ENCODE measurements at regions not wholly inside any gene's neighbourhood (a gene's known extent, or its start where the extent isn't known, plus 50 kb on each side); places are given as distances from the start of the nearest gene placed in this dataset.

GRCh38 chr2:481388-481787, 193.5 kb upstream of the ALKAL2 start:
- H3K27me3 ChIP-seq: no peaks in the 10 kb centered on the region
- no peaks in the 10 kb centered on the region for H3K9me3 ChIP-seq
- no peak for ATAC-seq
- H3K27ac ChIP-seq: no peak overlapping the region
- H3K4me1 ChIP-seq: peaks cover 14% of the 10 kb centered on the region
- DNase-seq: no peak
- no peaks in the 10 kb centered on the region for H3K36me3 ChIP-seq (replicated peaks in 1 of 2; ENCODE audit: insufficient read depth in 1 of 2, low read depth in 2 of 2)
- 87 to 90% methylated on average over 14 to 16 of the region's 16 CpGs for WGBS, 2 donors
- TF ChIP-seq POLR2A (IDR thresholded peaks at IDR 0.05): no peak
- no peak for TF ChIP-seq CTCF (IDR thresholded peaks at IDR 0.05)
- intact Hi-C loops (cut with DNase I): no loop called here
- no peak overlapping the region for H3K4me3 ChIP-seq

GRCh38 chr2:479490-480176, 191.7 kb upstream of the ALKAL2 start:
- intact Hi-C loops (cut with DNase I): no loop called here
- TF ChIP-seq CTCF (IDR thresholded peaks at IDR 0.05): no peak
- peak in 2 of 3 donors; percentile 47 to 63 for TF ChIP-seq POLR2A (IDR thresholded peaks at IDR 0.05)
- H3K27ac ChIP-seq: peak overlapping the region; percentile 68 to 88 (median 76)
- peaks cover 14% of the 10 kb centered on the region for H3K4me1 ChIP-seq
- H3K4me3 ChIP-seq: no peak overlapping the region
- H3K36me3 ChIP-seq (replicated peaks in 1 of 2; ENCODE audit: insufficient read depth in 1 of 2, low read depth in 2 of 2): no peaks in the 10 kb centered on the region
- ATAC-seq: peak; percentile 91
- DNase-seq: peak; percentile 54 to 66 (median 58)
- WGBS, 2 donors: 13 to 18% methylated on average over 10 to 13 of the region's 13 CpGs
- H3K27me3 ChIP-seq: no peaks in the 10 kb centered on the region
- no peaks in the 10 kb centered on the region for H3K9me3 ChIP-seq

GRCh38 chr2:479031-479430, 191.1 kb upstream of the ALKAL2 start:
- peak; percentile 33 for ATAC-seq

GRCh38 chr2:471560-471959, 183.7 kb upstream of the ALKAL2 start:
- no peak for TF ChIP-seq CTCF (IDR thresholded peaks at IDR 0.05)
- no peak for TF ChIP-seq POLR2A (IDR thresholded peaks at IDR 0.05)
- Histone ChIP-seq H3K4me1 (peaks cover 10% of the 10 kb centered on the region), H3K27me3 (peaks cover 0 to 15% of the 10 kb centered on the region in 2 donors), H3K9me3 (no peaks in the 10 kb centered on the region), H3K4me3 (no peak overlapping the region), H3K36me3 (replicated peaks in 1 of 2; ENCODE audit: insufficient read depth in 1 of 2, low read depth in 2 of 2) (no peaks in the 10 kb centered on the region), H3K27ac (no peak overlapping the region)
- intact Hi-C loops (cut with DNase I): no loop called here
- DNase-seq (no peak), ATAC-seq (no peak)
- 79 to 81% methylated on average over 7 to 8 of the region's 8 CpGs for WGBS, 2 donors

More at GRCh38 chr2:479031-479430, 191.1 kb upstream of the ALKAL2 start:
- no peak overlapping the region for H3K4me3 ChIP-seq
- peaks cover 14% of the 10 kb centered on the region for H3K4me1 ChIP-seq
- no peaks in the 10 kb centered on the region for H3K27me3 ChIP-seq
- no peaks in the 10 kb centered on the region for H3K9me3 ChIP-seq
- DNase-seq: no peak
- intact Hi-C loops (cut with DNase I): no loop called here
- TF ChIP-seq POLR2A (IDR thresholded peaks at IDR 0.05) (no peak), CTCF (IDR thresholded peaks at IDR 0.05) (no peak)
- H3K27ac ChIP-seq: peak overlapping the region; percentile 68 to 88 (median 76)
- no peaks in the 10 kb centered on the region for H3K36me3 ChIP-seq (replicated peaks in 1 of 2; ENCODE audit: insufficient read depth in 1 of 2, low read depth in 2 of 2)
- WGBS, 2 donors: 45 to 49% methylated on average over 9 to 11 of the region's 11 CpGs

GRCh38 chr2:469514-469913, 181.6 kb upstream of the ALKAL2 start:
- ATAC-seq (no peak), DNase-seq (no peak)
- H3K9me3 ChIP-seq: no peaks in the 10 kb centered on the region
- TF ChIP-seq CTCF (IDR thresholded peaks at IDR 0.05): no peak
- no peak for TF ChIP-seq POLR2A (IDR thresholded peaks at IDR 0.05)
- intact Hi-C loops (cut with DNase I): no loop called here
- H3K4me3 ChIP-seq: no peak overlapping the region
- peaks cover 0 to 15% of the 10 kb centered on the region in 2 donors for H3K27me3 ChIP-seq
- H3K36me3 ChIP-seq (replicated peaks in 1 of 2; ENCODE audit: insufficient read depth in 1 of 2, low read depth in 2 of 2): no peaks in the 10 kb centered on the region
- WGBS, 2 donors: 52 to 72% methylated on average over 16 of the region's 16 CpGs
- H3K27ac ChIP-seq: no peak overlapping the region
- peaks cover 10% of the 10 kb centered on the region for H3K4me1 ChIP-seq

All from body of pancreas (tissue), 4 donors.